ENCODE measurements at regions not wholly inside any gene's neighbourhood (a gene's known extent, or its start where the extent isn't known, plus 50 kb on each side); places are given as distances from the start of the nearest gene placed in this dataset.
"Not testable (repeated sequence)": the region's sequence is repeated elsewhere in the genome, so short reads cannot be mapped to it uniquely, and the experiment has no call there.

GRCh38 chr9:24816006-24816405 lies 270.3 kb upstream of the IZUMO3 start:
- Mint-ChIP-seq H3K9me3 (peaks cover 13% of the 10 kb centered on the region), H3K27me3 (no peaks in the 10 kb centered on the region), H3K36me3 (peaks cover 4% of the 10 kb centered on the region), H3K4me3 (no peak overlapping the region), H3K4me1 (ENCODE audit: low read depth in 2 of 2) (no peaks in the 10 kb centered on the region), H3K27ac (no peak overlapping the region)
- DNase-seq (ENCODE audit: low spot score) (no peak), ATAC-seq (no peak)

GRCh38 chr9:24801344-24801743 lies 255.6 kb upstream of the IZUMO3 start:
- DNase-seq (ENCODE audit: low spot score), result no peak
- no peaks in the 10 kb centered on the region for H3K4me1 Mint-ChIP-seq (ENCODE audit: low read depth in 2 of 2)
- H3K27ac Mint-ChIP-seq, result no peak overlapping the region
- no peak for ATAC-seq
- peaks cover 5% of the 10 kb centered on the region for H3K36me3 Mint-ChIP-seq
- H3K4me3 Mint-ChIP-seq, result no peak overlapping the region
- no peaks in the 10 kb centered on the region for H3K27me3 Mint-ChIP-seq
- peaks cover 20% of the 10 kb centered on the region for H3K9me3 Mint-ChIP-seq

GRCh38 chr9:24793787-24794186 lies 248.1 kb upstream of the IZUMO3 start:
- no peaks in the 10 kb centered on the region for H3K4me1 Mint-ChIP-seq (ENCODE audit: low read depth in 2 of 2)

DNA sequence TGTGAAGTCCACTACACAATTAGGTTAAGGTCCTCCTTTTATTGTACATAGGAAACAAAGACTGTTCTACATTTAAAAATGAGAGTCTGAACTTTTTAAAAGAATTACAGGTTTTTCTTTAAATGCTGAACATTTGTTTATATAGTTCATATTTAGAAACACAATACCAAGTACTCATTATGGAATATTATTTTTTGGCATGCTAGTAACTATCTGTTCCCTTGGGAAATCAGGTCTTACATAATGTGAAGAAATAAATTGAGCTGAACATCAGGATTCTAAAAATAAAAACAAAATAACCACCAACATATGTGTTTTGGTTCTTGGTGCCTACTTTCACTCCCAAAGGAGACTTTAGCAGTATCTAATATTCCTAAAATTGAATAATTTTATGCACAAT lies 230.5 kb upstream of the IZUMO3 start:
- H3K4me1 Mint-ChIP-seq (ENCODE audit: low read depth in 2 of 2), result no peaks in the 10 kb centered on the region
- ATAC-seq (no peak), DNase-seq (ENCODE audit: low spot score) (no peak)
- peaks cover 17% of the 10 kb centered on the region for H3K36me3 Mint-ChIP-seq
- H3K4me3 Mint-ChIP-seq, result no peak overlapping the region
- peaks cover 23% of the 10 kb centered on the region for H3K9me3 Mint-ChIP-seq
- H3K27me3 Mint-ChIP-seq, result no peaks in the 10 kb centered on the region
- no peak overlapping the region for H3K27ac Mint-ChIP-seq

More at GRCh38 chr9:24793787-24794186, 248.1 kb upstream of the IZUMO3 start:
- Mint-ChIP-seq H3K9me3 (peaks cover 24% of the 10 kb centered on the region), H3K27ac (no peak overlapping the region), H3K4me3 (no peak overlapping the region), H3K27me3 (no peaks in the 10 kb centered on the region), H3K36me3 (peaks cover 17% of the 10 kb centered on the region)
- ATAC-seq (no peak), DNase-seq (ENCODE audit: low spot score) (no peak)

DNA sequence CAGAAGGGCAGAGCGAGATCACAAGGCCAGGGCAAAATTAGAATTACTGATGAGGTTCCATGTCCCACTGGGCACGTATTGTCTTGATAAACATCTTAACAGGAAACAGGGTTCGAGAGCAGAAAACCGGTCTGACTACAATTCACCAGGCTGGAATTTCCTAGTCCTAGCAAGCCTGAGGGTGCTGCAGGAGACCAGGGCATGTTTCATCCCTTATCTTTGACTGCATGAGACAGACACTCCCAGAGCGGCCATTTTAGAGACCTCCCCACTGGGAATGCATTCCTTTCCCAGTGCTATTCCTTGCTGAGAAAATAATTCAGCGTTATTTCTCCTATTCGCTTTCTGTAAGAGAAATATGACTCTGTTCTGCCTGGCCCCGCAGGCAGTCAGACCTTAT lies 228.5 kb upstream of the IZUMO3 start:
- DNase-seq (ENCODE audit: low spot score); H3K4me3 Mint-ChIP-seq; H3K27me3 Mint-ChIP-seq; H3K4me1 Mint-ChIP-seq (ENCODE audit: low read depth in 2 of 2); ATAC-seq; H3K27ac Mint-ChIP-seq: not testable (repeated sequence)
- H3K36me3 Mint-ChIP-seq, result peaks cover 12% of the 10 kb centered on the region
- peaks cover 15% of the 10 kb centered on the region for H3K9me3 Mint-ChIP-seq

- peaks cover 24% of the 10 kb centered on the region for H3K36me3 Mint-ChIP-seq
- ATAC-seq (no peak), DNase-seq (ENCODE audit: low spot score) (no peak)
- H3K4me3 Mint-ChIP-seq, result no peak overlapping the region
- H3K27ac Mint-ChIP-seq, result no peak overlapping the region
- peaks cover 28% of the 10 kb centered on the region for H3K9me3 Mint-ChIP-seq
- no peaks in the 10 kb centered on the region for H3K4me1 Mint-ChIP-seq (ENCODE audit: low read depth in 2 of 2)
- no peaks in the 10 kb centered on the region for H3K27me3 Mint-ChIP-seq
Observed at GRCh38 chr9:24766081-24766480, 220.4 kb upstream of the IZUMO3 start.

DNA sequence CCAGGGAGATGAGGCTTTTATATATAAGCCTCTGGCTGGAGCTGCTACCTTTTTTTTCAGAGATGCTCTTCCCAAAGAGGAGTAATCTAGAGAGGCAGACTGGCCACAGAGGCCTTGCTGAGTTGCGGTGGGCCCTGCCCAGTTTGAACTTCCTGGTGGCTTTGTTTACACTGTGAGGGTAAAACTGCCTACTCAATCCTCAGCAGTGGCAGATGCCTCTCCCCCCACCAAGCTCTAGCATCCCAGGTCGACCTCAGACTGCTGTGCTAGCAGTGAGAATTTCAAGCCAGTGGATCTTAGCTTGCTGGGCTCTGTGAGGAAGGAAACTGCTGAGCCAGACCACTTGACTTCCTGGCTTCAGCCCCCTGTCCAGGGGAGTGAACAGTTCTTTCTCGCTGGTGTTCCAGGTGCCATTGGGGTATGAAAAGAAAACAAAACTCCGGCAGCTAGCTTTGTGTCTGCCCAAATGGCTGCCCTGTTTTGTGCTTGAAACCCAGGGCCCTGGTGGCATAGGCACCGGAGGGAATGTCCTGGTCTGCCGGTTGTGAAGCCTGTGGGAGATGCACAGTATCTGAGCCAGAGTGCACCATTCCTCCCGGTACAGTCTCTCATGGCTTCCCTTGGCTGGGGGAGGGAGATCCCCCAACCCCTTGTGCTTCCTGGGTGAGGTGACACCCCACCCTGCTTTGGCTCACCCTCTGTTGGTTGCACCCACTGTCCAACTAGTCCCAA lies 219.5 kb upstream of the IZUMO3 start:
- ATAC-seq, result no peak
- Mint-ChIP-seq H3K27ac (no peak overlapping the region), H3K9me3 (peaks cover 35% of the 10 kb centered on the region)

DNA sequence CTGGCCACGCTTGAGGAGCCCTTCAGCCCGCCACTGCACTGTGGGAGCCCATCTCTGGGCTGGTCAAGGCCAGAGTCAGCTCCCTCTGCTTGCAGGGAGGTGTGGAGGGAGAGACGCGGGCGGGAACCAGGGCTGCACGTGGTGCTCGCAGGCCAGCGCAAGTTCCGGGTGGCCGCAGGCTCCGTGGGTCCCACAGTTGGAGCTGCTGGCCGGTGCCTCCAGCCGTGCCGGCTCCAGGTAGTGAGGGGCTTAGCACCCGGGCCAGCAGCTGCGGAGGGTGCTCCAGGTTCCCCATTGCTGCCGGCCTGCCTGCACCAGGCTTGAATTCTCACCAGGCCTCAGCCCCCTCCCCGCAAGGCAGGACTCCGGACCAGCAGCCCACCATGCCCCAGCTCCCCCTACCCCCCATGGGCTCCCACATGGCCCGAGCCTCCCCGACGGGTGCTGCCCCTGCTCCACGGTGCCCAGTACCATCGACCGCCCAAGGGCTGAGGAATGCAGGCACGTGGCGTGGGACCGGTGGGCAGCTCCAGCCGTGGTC lies 192.8 kb upstream of the IZUMO3 start:
- peaks cover 13% of the 10 kb centered on the region for H3K36me3 Mint-ChIP-seq
- H3K27me3 Mint-ChIP-seq, result no peaks in the 10 kb centered on the region
- DNase-seq (ENCODE audit: low spot score), result no peak
- H3K27ac Mint-ChIP-seq, result no peak overlapping the region
- no peak overlapping the region for H3K4me3 Mint-ChIP-seq
- H3K9me3 Mint-ChIP-seq, result peaks cover 11% of the 10 kb centered on the region
- peak in 1 of 2 donors; percentile 31 for ATAC-seq
- no peaks in the 10 kb centered on the region for H3K4me1 Mint-ChIP-seq (ENCODE audit: low read depth in 2 of 2)

More for the DNA sequence above, 219.5 kb upstream of the IZUMO3 start:
- H3K36me3 Mint-ChIP-seq, result peaks cover 24% of the 10 kb centered on the region
- no peak overlapping the region for H3K4me3 Mint-ChIP-seq
- no peaks in the 10 kb centered on the region for H3K4me1 Mint-ChIP-seq (ENCODE audit: low read depth in 2 of 2)
- no peak for DNase-seq (ENCODE audit: low spot score)
- no peaks in the 10 kb centered on the region for H3K27me3 Mint-ChIP-seq

GRCh38 chr9:24731754-24732153 lies 186.1 kb upstream of the IZUMO3 start:
- DNase-seq (ENCODE audit: low spot score), result no peak
- ATAC-seq, result no peak

GRCh38 chr9:24721621-24722020 lies 175.9 kb upstream of the IZUMO3 start:
- DNase-seq (ENCODE audit: low spot score) (no peak), ATAC-seq (no peak)
- no peak overlapping the region for H3K4me3 Mint-ChIP-seq
- no peaks in the 10 kb centered on the region for H3K4me1 Mint-ChIP-seq (ENCODE audit: low read depth in 2 of 2)
- peaks cover 5% of the 10 kb centered on the region for H3K36me3 Mint-ChIP-seq
- H3K27me3 Mint-ChIP-seq, result no peaks in the 10 kb centered on the region
- H3K9me3 Mint-ChIP-seq, result peaks cover 23% of the 10 kb centered on the region
- H3K27ac Mint-ChIP-seq, result no peak overlapping the region

More at GRCh38 chr9:24731754-24732153, 186.1 kb upstream of the IZUMO3 start:
- no peak overlapping the region for H3K4me3 Mint-ChIP-seq
- no peak overlapping the region for H3K27ac Mint-ChIP-seq
- no peaks in the 10 kb centered on the region for H3K4me1 Mint-ChIP-seq (ENCODE audit: low read depth in 2 of 2)
- peaks cover 11% of the 10 kb centered on the region for H3K9me3 Mint-ChIP-seq
- H3K36me3 Mint-ChIP-seq, result no peaks in the 10 kb centered on the region
- no peaks in the 10 kb centered on the region for H3K27me3 Mint-ChIP-seq

DNA sequence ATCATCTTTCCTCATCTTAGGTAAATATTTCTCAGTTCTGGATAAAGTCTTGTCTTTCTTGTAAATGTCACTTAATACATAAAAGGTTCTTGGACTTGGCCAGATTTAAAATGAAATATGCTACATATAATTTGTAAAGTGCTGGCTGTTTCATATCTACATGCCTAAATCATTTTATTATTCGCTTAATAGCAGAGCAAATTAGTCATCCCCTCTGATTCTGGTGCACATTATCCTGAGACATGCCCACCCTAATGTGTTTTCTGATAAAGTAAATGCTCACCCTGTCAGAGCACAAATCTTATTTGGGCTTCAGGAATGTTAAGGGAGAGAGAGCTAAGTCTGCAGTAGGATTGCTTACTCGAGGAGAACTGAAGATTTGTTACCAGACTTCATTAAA lies 166.5 kb upstream of the IZUMO3 start:
- no peaks in the 10 kb centered on the region for H3K36me3 Mint-ChIP-seq
- no peak for ATAC-seq
- H3K9me3 Mint-ChIP-seq, result peaks cover 10% of the 10 kb centered on the region
- H3K27me3 Mint-ChIP-seq, result no peaks in the 10 kb centered on the region
- DNase-seq (ENCODE audit: low spot score), result no peak
- no peaks in the 10 kb centered on the region for H3K4me1 Mint-ChIP-seq (ENCODE audit: low read depth in 2 of 2)
- H3K4me3 Mint-ChIP-seq, result no peak overlapping the region
- no peak overlapping the region for H3K27ac Mint-ChIP-seq

GRCh38 chr9:24708814-24709213 lies 163.1 kb upstream of the IZUMO3 start:
- Mint-ChIP-seq H3K27me3 (no peaks in the 10 kb centered on the region), H3K36me3 (no peaks in the 10 kb centered on the region)

GRCh38 chr9:24698881-24699518 lies 153.3 kb upstream of the IZUMO3 start:
- no peak for DNase-seq (ENCODE audit: low spot score)
- peaks cover 5% of the 10 kb centered on the region for H3K36me3 Mint-ChIP-seq
- ATAC-seq, result no peak
- peaks cover 7% of the 10 kb centered on the region for H3K9me3 Mint-ChIP-seq
- H3K27ac Mint-ChIP-seq, result no peak overlapping the region
- no peaks in the 10 kb centered on the region for H3K4me1 Mint-ChIP-seq (ENCODE audit: low read depth in 2 of 2)
- H3K27me3 Mint-ChIP-seq, result no peaks in the 10 kb centered on the region
- H3K4me3 Mint-ChIP-seq, result no peak overlapping the region

More at GRCh38 chr9:24708814-24709213, 163.1 kb upstream of the IZUMO3 start:
- DNase-seq (ENCODE audit: low spot score), result no peak
- H3K9me3 Mint-ChIP-seq, result peaks cover 7% of the 10 kb centered on the region
- no peak for ATAC-seq
- no peaks in the 10 kb centered on the region for H3K4me1 Mint-ChIP-seq (ENCODE audit: low read depth in 2 of 2)
- no peak overlapping the region for H3K27ac Mint-ChIP-seq
- no peak overlapping the region for H3K4me3 Mint-ChIP-seq

DNA sequence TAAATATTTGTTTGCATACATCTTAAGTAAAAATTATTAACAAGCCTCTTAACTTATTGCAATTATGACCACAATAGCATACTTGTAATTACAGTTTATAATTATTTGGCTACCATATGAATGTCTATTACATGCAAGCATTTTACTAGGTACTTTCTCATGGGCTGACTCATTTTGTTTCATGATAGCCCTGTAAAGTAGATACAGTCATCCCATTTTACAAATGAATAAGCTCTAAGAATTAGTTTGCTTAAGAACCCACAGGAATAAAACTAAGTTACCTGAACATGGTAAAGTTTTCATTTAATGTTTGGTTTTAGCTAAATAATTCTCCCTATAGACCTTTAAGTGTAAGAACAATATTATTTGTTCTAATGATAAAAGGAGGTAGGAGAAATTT lies 126.6 kb upstream of the IZUMO3 start:
- no peak for ATAC-seq
- no peak overlapping the region for H3K4me3 Mint-ChIP-seq

More for the DNA sequence above, 126.6 kb upstream of the IZUMO3 start:
- H3K4me1 Mint-ChIP-seq (ENCODE audit: low read depth in 2 of 2), result no peaks in the 10 kb centered on the region
- DNase-seq (ENCODE audit: low spot score), result no peak
- peaks cover 13% of the 10 kb centered on the region for H3K36me3 Mint-ChIP-seq
- peaks cover 12% of the 10 kb centered on the region for H3K9me3 Mint-ChIP-seq
- no peaks in the 10 kb centered on the region for H3K27me3 Mint-ChIP-seq
- no peak overlapping the region for H3K27ac Mint-ChIP-seq
